ENCODE measurements at regions not wholly inside any gene's neighbourhood (a gene's known extent, or its start where the extent isn't known, plus 50 kb on each side); places are given as distances from the start of the nearest gene placed in this dataset.

GRCh38 chr12:47004634-47005033 is 74.8 kb upstream of the PCED1B start:
- no TSS peak for BruUV-seq (replicated peaks)
- H3K36me3 ChIP-seq (ENCODE audit: control insufficient read depth in 1 of 2, insufficient read depth in 2 of 2, low read length in 2 of 2) = no peaks in the 10 kb centered on the region
- H3K27me3 ChIP-seq (ENCODE audit: insufficient read depth, low read length) = no peaks in the 10 kb centered on the region
- no peak overlapping the region for H3K27ac ChIP-seq (ENCODE audit: low read depth, low read length)
- ChIA-PET RAD21 (ENCODE audit: low non-redundant PET in 1 of 2, low total read pairs in 2 of 2, uncharacterized antibody in 2 of 2, unreplicated experiment in 2 of 2) (no interaction called here), CTCF (no interaction called here), POLR2A (no interaction called here)
- ATAC-seq (no peak), DNase-seq (ENCODE audit: low read depth, low spot score) (no peak)
- intact Hi-C loops (cut with micrococcal nuclease) = no loop called here
- H3K9ac ChIP-seq (ENCODE audit: low read length) = no peak overlapping the region
- H3K9me2 ChIP-seq (ENCODE audit: insufficient read depth) = no peaks in the 10 kb centered on the region
- TF ChIP-seq POLR2AphosphoS5 (IDR thresholded peaks at IDR 0.05; ENCODE audit: low read depth, low read length) (no peak), POLR2A (IDR thresholded peaks at IDR 0.05; ENCODE audit: borderline replicate concordance, extremely low read depth, insufficient read depth, insufficient read length) (no peak), YY1 (IDR thresholded peaks at IDR 0.05; ENCODE audit: extremely low read depth, insufficient replicate concordance, low read depth, low read length) (no peak), CEBPB (IDR thresholded peaks at IDR 0.05; ENCODE audit: low read depth) (no peak), RAD21 (IDR thresholded peaks at IDR 0.05; ENCODE audit: low read depth) (no peak), ZFX (IDR thresholded peaks at IDR 0.05) (no peak), ZNF274 (IDR thresholded peaks at IDR 0.05; ENCODE audit: low read depth, low read length) (no peak), EZH2phosphoT487 (IDR thresholded peaks at IDR 0.05; ENCODE audit: borderline replicate concordance) (no peak), SRF (IDR thresholded peaks at IDR 0.05; ENCODE audit: low read depth) (no peak), MAX (IDR thresholded peaks at IDR 0.05) (no peak), ELF1 (IDR thresholded peaks at IDR 0.05; ENCODE audit: borderline replicate concordance, low read depth) (no peak), ATF3 (IDR thresholded peaks at IDR 0.05) (no peak), JUND (IDR thresholded peaks at IDR 0.05) (no peak), ZBTB33 (IDR thresholded peaks at IDR 0.05; ENCODE audit: extremely low read depth, insufficient replicate concordance, low read length) (no peak), EZH2 (IDR thresholded peaks at IDR 0.05) (no peak), CBX3 (IDR thresholded peaks at IDR 0.05; ENCODE audit: low read depth) (no peak)
- H4K20me1 ChIP-seq (ENCODE audit: insufficient read depth) = no peaks in the 10 kb centered on the region
- H3K4me2 ChIP-seq (ENCODE audit: low read length) = no peak overlapping the region
- H3K4me3 ChIP-seq (replicated peaks in 1 of 2; ENCODE audit: low read depth in 1 of 2, low read length in 2 of 2) = no peak overlapping the region
- no peaks in the 10 kb centered on the region for H3K79me2 ChIP-seq (ENCODE audit: insufficient read depth, low read length)
- H2AFZ ChIP-seq (ENCODE audit: low read depth, low read length, poor library complexity, severe bottlenecking) = no peak overlapping the region
- no peaks in the 10 kb centered on the region for H3K4me1 ChIP-seq (ENCODE audit: control insufficient read depth in 1 of 2, insufficient read depth in 2 of 2, low read length in 2 of 2)
- H3K9me3 ChIP-seq (ENCODE audit: control insufficient read depth in 1 of 2, insufficient read depth in 1 of 2, low read depth in 1 of 2, low read length in 2 of 2) = no peaks in the 10 kb centered on the region
